Activated CD4-positive, alpha-beta T cell treated with anti-CD3 and anti-CD28 coated beads, Interleukin-2, amount 50 U/mL, for 16 hours (primary cell): ENCODE measurements at regions not wholly inside any gene's neighbourhood (a gene's known extent, or its start where the extent isn't known, plus 50 kb on each side); places are given as distances from the start of the nearest gene placed in this dataset.
A peak's percentile ranks its signal among the peaks of the same experiment; 100 is the strongest.
"Not testable (repeated sequence)": the region's sequence is repeated elsewhere in the genome, so short reads cannot be mapped to it uniquely, and the experiment has no call there.

Experiments used
- DNase-seq: peaks from one replicate; pipeline ENCODE4 v3.0.0-alpha.2; 2020

DNA sequence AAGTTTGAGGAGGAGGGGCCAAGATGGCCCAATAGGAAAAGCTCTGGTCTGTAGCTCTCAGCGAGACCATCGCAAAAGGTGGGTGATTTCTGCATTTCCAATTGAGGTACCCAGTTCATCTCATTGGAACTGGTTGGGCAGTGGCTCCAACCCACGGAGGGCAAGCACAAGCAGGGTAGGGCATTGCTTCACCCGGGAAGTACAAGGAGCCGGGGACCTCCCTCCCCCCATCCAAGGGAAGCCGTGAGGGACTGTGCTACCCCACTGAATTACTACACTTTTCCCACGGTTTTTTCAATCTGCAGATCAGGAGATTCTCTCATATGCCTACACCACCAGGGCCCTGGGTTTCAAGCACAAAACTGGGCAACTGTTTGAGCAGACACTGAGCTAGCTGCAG, 58.0 kb upstream of the EFCAB3 start:
- no peak for DNase-seq

DNA sequence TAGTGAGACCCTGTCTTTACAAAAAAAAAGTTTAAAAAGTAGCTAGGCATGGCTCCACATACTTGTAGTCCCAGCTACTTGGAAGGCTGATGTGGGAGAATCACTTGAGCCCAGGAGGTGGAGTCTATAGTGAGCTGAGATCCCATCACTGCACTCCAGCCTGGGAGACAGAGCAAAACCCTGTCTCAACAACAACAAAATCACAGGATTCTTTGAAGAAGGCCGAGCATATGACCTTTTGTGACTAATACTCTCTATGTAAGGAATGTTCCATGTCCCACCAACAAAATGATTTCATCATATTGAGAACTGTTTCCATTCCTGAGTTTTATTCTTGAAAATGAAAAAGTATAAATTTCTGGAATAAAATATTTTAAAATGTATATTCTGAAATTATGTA, 58.9 kb upstream of the EFCAB3 start:
- no peak for DNase-seq

DNA sequence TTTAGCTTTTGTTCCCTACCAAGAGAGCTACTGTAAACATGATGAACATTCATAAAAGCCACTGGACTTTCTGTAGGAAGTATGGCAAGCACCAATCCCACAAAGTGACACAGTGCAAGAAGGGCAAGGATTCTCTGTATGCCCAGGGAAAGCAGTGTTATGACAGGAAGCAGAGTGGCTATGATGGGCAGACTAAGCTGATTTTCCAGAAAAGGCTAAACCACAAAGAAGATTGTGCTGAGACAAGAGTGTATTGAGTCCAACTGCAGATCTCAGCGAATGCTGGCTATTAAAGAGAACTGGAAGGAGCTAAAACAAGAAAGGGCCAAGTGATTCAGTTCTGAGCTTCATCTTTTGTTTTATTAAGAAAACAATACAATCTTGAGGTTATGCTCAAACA, 60.5 kb upstream of the EFCAB3 start:
- no peak for DNase-seq

DNA sequence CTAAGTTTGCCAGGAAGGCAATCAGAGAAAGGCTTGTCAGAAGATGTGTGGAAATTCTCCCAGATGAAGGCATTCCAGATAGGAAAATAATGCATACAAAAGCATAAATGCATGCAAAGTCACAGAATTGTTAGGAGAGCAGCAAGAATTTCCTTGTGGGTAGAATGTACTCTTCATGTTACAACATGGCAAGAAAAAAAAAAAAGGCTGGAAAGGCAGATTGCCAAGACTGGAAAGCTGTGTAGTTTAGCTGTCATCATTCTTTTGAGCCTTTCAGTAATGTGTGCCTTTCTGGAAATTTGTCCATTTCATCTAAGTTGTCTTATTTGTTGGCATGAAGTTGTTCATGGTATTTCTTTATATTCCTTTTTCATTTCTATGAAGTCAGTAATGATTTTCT, 71.0 kb upstream of the EFCAB3 start:
- DNase-seq = no peak

DNA sequence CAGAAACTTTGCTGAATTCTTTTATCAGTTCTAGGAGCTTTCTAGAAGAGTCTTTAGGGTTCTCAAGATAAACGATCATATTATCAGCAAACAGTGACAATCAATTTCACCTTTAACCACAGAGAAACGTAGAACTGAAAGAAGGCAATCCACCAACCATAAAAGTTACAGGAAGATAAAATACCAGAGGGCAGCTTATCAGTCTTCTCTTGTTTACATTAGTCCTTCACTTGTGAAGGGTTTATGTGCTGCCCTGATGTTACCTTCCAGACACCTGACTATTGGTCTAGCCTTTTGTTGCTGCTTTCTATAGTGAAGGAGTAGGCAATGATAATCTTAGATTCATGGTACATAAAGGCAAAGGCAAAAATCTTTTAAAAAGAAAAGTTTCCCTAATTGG, 73.2 kb upstream of the EFCAB3 start:
- no peak for DNase-seq

DNA sequence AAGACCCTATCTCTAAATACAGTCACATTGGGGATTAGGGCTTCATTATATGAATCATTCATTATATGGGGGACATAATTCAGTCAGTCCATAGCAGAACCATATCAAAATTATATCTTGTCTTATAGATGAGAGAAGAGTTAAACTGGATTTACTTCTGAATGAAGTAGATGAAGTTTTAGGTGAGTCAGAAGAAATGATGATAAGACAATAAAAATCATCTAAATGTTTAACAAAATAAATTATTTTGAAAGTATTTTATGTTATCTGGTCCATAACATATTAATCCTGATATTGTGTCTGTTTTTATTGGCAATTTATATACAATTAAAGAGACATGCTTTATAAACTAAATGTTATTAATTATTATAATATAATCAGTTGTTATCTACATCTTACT, 76.9 kb upstream of the EFCAB3 start:
- DNase-seq = no peak

DNA sequence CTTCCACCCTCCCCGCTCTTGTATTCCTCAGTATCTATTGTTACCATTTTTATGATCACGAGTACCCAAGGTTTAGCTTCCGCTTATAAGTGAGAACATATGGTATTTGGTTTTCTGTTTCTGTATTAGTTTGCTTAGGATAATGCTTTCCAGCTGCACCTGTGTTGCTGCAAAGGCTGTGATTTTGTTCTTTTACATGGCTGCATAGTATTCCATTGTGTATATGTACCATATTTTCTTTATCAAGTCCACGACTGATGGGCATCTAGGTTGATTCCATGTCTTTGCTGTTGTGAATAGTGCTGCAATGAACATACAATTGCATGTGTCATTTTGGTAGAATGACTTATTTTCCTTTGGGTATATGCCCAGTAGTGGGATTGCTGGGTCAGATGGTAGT, 79.7 kb upstream of the EFCAB3 start:
- no peak for DNase-seq

DNA sequence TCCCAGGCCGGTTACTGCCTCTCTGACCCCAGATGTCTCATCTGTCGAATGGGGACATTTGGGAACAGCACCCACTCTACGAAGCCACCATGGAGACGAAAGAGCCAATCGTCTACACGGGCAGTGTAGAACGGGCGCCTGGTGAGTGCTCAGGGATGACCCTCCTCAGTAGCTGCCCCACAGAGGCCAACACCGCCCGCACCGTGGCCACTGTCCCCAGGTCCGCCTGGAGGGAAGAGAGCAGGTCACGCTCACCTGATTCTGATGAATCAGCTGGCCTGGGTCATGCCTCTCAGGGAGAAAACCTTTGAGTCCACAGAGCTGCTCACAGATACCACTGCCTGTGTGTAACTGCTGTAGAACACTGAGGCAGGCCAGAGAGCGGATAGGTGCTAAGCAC, 105.1 kb upstream of the EFCAB3 start:
- not testable (repeated sequence) for DNase-seq

DNA sequence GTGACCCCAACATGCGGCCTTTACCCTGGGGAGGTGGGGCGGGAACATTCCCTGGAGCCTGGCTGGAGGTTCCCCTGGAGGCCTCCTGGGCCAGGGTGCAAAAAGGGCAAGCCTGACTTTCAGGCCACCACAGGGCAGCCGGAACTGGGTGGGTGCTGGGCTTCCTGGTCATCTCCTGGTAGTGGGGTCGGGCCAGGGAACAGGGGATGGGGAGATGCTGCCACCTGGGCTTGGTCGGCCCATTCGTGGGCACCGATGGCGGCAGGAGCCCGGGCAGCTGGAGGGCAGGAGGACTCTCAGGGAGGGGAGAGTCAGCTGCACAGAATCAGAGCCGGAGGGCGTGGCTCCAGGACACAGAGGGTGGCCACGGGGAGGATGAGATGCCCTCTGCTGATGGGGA, 112.0 kb upstream of the EFCAB3 start:
- DNase-seq = not testable (repeated sequence)

DNA sequence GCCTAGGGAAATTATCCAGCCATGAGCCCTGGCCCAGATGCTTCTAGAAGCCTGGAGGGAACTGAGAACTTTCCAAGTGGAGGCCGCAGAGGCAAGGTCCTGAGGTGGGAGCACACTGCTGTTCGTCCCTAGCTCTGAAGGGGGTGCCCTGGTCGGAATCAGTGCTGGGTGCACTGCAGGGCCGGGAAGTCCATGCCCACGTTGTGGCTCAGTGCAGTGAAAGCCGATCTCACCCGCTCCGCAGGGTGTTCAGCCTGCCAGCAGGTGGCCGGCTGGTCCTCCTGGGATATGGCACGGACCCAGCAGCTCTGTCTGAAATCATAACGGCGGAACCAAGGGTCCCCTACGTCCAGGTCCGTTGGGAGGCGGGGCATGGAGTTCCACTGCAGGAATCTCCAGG, 115.4 kb upstream of the EFCAB3 start:
- DNase-seq = not testable (repeated sequence)

DNA sequence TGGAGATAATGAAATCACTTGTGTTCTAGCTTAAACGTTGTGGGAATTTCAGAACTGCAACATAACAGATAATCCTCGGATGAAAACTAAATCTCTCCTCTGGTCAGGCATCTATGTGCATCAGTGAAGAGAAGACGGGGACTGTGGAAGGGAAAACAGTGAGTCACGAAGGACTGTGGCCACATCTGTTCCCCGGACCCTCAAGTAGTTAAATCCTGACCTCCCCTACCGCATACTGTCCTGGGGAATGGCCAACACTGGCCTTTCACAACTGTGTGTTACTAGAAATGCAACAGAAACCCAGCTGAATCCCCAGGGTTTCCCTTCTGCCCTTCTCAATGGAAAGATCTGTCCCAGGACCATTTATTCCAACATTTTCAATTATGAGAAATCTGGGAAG, 124.6 kb upstream of the EFCAB3 start:
- DNase-seq = not testable (repeated sequence)

DNA sequence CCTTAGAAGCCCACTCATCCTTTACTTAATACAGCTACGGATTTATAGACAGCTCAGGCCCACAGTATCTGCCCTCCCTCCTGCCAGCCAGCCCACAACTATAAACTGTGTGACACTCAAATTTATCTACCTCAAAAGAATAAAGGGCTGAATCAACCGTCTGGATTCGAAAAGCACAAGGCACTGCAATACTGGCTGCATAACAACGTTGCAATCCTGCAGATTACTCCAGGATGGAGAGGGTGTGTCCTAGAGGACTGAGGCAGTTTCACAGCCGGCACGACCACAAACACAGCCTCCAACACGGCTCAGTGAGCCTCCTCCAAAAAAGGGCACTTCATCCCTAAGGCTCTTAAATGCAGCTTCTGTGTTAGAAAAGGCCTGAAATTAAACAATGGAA, 138.3 kb upstream of the EFCAB3 start:
- DNase-seq = not testable (repeated sequence)

DNA sequence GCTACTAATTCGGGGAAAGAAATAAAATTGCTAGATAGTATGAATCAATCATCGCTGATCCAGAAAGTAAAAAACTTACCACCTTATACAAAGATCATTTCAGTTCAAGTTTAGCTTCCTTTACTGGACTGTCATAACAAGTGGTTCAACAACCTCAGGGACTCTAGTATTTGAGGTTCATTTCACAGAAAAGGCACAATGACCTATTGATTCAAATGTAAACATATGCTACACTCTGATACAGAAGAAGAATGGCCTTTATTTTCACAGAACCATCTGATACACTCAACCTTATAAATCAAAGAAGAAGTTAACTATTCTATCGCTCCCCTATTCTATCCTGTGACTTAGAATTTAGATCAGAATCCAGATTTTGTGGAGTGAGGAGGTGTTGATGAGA, 140.8 kb upstream of the EFCAB3 start:
- DNase-seq = not testable (repeated sequence)

DNA sequence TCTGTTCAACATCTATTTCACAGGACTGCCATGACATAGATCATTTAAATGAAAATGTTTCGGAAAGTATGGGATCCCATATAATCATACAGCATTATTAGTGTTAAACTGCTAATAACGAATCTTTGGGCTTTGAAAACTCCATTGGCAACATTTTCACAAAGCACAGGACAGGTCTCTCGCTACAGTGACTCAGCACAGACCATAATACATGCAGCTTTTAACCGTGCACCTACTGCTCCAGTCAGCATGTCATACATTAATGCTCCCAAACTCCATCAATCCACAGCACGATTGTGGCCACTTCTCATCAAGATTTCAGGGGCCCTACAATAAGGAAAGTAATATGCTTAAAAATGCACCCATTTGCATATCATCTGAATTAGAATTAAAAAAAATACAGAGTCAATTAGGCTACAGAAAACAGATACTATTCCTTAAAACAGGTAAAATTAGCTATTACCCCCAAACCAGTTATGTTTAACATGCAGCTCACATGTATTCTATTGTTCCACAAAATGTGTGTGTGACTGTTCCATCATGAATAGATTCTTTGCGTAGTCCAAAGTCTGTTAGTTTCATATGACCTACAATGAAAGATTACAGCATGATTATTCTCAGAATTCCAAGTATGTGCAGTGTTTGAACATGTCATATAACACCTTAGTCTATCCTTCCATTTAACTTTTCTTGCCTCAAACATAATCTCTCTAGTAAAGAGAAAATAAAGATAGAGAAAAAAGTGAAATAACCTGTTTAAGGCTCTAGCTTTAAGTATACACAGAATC, 141.6 kb upstream of the EFCAB3 start:
- DNase-seq = not testable (repeated sequence)

DNA sequence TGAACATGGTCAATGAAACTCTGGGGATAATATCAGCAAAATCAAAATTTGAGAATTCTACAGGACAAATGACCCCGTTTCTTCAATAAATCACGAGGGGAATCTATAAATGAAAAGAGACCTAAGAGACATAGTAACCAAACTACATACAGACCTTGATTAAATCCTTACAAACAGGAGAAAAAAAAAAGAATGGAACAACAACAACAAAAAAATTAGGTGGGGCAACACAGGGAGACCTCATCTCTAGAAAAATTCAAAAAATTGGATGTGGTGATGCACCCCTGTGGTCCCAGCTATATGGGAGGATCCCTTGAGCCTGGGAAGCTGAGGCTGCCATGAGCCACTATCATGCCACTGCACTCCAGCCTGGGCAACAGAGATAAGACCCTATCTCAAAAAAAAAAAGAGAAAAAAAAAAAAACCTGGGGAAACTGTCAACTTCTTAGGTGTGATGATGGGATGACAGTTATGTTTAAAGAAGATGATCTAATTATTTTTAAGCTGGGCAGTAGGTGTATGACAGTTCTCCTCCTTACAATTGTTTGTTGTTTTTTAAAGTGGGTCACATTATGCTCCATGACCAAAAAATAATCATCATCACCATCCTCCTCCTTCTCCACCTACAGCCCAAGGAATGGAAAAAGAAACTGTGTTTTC, 146.4 kb upstream of the EFCAB3 start:
- not testable (repeated sequence) for DNase-seq

DNA sequence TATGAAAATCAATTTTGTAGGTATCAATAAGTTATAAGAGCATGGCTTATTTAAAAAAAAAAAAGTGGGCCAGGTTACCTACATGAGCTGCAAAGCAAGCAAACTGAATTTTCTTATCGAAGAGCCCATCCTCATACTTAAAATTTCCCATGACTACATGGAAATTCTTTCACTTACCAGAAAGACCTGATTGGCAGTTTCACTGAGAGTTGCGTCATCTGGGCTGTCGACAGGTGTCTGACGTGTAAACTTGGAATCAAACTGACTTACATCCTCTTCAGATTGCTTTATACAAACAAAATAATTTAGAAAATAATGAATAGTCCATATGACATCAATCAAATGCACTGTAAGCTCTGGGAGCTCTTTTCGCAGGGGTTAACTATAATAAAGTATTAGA, 149.1 kb upstream of the EFCAB3 start:
- DNase-seq = not testable (repeated sequence)

DNA sequence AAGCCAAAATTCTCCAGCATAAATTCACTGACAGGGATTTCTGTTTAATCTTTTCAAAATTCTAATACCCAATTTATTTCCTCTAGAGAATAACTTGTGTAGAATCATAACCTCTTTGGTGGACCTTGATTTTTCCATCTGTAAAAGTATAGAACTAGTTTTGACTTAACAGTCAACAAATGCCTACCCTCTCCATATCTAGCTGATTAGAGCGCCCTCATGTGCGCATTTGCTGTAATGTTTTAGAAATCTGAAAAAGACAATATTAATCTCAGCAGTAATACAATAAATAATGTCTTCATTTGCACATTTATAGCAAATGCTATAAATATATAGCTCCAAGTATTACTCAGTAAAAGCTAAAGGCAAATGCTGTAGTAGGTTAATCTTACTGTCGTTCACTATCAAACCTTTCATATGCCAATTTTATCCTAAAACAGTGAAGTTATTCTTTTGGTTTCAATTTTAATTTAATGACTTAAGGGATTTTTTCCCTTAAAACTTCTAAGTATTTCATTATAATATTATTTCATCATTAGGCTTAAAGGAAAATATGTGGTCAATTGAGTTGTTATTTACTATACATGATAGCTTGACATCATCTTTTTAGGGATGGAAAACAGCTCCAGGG, 153.6 kb upstream of the EFCAB3 start:
- peak; percentile 14 for DNase-seq

DNA sequence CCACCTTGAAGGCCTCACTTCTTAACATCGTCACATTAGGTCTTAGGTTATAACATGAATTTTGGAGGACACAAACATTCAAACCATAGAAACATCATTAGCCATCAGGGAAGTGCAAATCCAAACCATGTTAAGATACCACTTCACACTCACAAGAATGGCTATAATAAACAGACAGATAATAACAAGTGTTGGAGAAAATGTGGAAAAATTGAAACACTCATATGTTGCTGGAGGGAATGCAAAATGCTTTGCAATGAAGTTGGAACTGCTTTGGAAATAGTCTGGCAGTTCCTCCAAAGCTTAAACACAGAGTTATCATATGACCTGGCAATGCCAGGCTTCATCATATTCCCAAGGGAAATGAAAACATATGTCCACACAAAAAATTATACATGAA, 156.8 kb upstream of the EFCAB3 start:
- DNase-seq = not testable (repeated sequence)

DNA sequence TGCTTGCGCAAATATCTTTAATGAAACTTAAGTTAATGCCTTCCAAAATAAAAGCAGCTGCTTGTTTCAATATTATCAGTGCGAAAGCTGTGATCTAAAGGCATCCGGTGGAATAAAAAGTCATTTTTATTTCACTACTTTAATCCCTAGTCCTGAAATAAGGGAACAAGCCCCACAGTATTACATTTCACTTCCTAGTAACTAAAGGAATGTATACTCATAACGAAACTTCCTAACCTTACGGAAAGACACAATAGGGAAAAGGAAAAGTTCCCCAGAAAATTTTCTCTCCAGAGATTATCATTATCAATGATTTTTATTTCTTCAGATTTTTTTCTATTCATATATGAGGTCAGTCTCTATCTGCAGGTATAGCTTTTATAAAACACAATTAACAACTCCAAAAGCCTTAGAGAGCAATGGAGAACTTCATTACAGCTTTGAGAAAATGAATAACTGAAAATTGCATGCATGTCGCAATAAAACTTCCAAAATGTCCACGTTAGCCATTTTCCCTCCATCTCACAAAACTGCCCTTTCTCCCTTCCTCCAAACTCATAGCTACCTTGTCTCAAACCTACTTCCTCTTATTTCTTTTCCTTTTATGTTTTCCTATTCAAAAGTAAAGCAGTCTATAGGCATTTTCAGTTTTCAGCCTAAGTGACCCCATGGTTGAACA, 154.3 kb upstream of the MED13 start:
- no peak for DNase-seq

DNA sequence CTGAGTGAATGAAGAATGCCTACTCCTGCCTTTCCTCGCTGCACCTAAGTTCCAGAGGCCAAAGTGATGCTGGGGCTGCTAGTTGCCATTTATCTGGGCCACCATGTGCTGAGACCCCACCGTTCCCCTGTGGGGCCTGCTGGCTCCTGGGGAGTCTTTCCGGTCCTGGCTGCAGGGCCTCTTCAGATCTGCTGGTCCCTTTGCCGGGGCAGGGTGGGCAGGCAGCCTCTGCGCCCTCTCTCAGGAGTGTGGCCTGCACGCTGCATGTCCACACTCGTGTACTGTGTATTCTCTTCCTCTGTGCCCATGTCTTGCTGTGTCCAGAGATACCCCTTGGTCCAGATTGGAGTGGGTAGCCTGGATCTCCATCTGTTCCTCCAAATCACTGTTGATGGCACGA, 151.8 kb upstream of the MED13 start:
- no peak for DNase-seq

DNA sequence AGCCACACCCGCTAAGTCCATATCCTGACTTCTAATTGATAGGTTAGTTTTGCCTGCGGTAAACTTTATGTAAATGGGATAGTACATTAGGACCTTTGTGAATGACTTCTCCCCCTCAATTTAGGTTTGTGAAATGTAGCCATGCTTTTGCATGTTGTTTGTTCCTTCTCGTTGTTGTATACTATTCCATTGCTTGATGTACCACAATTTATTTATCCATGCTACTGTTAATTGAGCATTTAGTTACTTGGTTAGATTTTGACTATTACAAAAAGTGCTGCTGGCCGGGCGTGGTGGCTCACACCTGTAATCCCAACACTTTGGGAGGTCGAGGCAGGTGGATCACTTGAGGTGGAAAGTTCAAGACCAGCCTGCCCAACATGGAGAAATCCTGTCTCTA, 150.8 kb upstream of the MED13 start:
- DNase-seq = not testable (repeated sequence)

DNA sequence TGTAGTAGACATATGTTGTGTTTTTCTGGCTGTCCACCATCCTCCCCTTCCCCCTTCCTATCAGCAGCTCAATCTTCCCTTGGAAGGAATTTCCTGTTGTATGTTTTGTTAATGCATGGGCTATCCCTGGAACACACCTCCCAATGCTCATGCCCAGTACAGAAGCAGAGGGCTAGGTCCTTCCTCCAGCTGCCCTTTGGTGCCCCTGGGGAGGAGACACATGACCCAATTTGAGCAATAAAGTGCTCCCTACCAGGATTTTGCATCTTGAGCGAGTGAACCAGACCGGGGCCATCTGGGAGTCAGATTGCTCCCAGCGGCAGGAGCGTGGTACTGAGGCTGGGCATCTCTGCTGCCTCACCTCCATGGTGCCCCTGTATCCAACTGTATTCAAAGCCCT, 141.5 kb upstream of the MED13 start:
- DNase-seq = no peak

DNA sequence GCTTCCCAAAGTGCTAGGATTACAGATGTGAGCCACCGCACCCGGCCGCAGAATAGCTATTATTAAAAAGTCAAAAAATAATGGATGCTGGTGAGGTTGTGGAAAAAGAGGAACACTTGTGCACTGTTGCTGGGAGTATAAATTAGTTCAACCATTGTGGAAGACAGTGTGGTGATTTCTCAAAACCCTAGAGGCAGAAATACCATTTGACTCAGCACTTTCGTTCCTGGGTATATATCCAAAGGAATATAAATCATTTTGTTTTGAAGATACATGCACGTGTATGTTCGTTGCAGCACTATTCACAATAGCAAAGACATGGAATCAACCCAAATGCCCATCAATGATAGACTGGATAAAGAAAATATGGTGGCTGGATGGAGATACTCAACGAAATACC, 132.1 kb upstream of the MED13 start:
- not testable (repeated sequence) for DNase-seq

DNA sequence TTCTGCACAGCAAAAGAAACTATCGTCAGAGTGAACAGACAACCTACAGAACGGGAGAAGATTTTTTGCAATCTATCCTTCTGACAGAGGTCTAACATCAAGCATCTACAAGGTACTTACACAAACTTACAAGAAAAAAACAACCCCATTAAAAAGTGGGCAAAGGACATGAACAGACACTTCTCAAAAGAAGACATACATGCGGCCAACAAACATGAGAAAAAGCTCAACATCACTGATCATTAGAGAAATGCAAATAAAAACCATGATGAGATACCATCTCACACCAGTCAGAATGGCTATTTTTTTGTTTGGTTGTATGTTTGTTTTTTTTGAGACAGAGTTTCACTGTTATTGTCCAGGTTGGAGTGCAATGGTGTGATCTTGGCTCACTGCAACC, 131.5 kb upstream of the MED13 start:
- DNase-seq = not testable (repeated sequence)
